Activated naive CD4-positive, alpha-beta T cell treated with anti-CD3 and anti-CD28 coated beads, Interleukin-2, amount 50 U/mL, for 16 hours (primary cell): ENCODE measurements at regions not wholly inside any gene's neighbourhood (a gene's known extent, or its start where the extent isn't known, plus 50 kb on each side); places are given as distances from the start of the nearest gene placed in this dataset.

Source experiments
- DNase-seq: peaks from one replicate; pipeline ENCODE4 v3.0.0-alpha.2; 2020

GRCh38 chr2:10985901-10986535 lies 74.3 kb downstream of the KCNF1 start:
- DNase-seq: no peak

DNA sequence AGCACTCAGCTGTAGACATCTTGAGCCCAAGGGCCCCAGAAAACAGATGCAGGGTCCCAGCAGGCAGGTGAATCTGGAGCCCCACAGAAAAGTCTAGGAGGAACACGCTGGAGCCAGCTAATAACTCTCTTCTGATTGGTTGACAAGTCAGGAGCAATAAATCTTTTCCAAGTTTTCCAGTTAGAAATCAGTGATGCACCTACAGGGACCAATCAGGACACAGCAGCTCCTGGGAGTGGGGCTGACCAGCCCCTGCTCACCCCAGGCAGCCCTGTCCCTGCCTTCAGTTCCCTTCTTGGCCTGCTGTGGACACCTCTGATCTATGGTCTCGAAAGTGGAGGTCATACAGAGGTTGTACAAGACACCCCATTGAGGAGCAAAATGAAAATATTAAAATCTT lies 75.7 kb downstream of the KCNF1 start:
- DNase-seq: no peak

GRCh38 chr2:10987861-10988260 lies 76.1 kb downstream of the KCNF1 start:
- DNase-seq: no peak

GRCh38 chr2:10989151-10989550 lies 77.4 kb downstream of the KCNF1 start:
- DNase-seq: no peak

GRCh38 chr2:10989782-10990181 lies 78.0 kb downstream of the KCNF1 start:
- DNase-seq: no peak

GRCh38 chr2:10990561-10991111 lies 78.9 kb downstream of the KCNF1 start:
- DNase-seq: no peak

- DNase-seq: no peak
These were observed 80.5 kb downstream of the KCNF1 start for GRCh38 chr2:10992023-10992791.

- DNase-seq: no peak
These were observed 81.3 kb downstream of the KCNF1 start for GRCh38 chr2:10993001-10993481.

- DNase-seq: no peak
These were observed 83.7 kb downstream of the KCNF1 start for GRCh38 chr2:10995366-10995970.

DNA sequence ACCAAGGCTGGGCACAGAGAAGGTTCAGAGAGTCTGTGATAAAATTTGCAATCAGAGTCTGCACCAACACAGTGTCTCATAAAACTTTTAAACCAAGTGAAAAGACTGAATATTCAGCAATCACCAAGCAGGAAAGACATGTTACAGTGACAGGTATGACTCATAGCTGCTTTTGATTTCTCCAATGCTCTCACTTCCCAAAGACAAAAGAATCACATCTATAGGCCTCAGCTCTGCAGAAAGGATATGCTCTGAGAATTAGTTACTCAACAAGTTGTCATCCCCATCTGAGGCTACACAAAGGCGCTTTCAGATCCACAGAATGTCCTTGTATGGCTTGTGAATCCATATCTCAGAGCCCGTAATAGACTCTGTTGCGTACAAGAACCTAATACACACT lies 92.5 kb downstream of the KCNF1 start:
- no peak for DNase-seq

DNA sequence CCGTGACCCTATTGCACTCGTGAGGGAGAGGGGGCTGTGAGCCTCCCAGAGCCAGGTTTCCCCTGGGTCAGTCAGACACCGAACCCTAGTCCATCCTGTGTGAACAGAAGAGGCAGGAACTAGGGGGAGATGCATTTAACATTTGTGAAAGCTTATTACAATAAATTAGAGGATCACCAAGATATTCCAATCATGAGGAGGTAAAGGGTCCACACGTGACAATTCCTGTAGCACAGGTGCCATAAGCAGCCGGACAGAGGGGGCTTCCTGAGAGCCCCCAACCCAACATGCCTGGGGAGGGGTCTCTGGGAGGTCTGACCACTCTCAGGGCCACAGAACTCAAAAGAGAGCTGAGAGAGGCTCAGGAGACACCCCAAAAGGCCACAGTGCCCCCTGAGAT lies 93.3 kb downstream of the KCNF1 start:
- DNase-seq: no peak

- DNase-seq: no peak
These were observed 94.5 kb downstream of the KCNF1 start for GRCh38 chr2:11006191-11006590.

DNA sequence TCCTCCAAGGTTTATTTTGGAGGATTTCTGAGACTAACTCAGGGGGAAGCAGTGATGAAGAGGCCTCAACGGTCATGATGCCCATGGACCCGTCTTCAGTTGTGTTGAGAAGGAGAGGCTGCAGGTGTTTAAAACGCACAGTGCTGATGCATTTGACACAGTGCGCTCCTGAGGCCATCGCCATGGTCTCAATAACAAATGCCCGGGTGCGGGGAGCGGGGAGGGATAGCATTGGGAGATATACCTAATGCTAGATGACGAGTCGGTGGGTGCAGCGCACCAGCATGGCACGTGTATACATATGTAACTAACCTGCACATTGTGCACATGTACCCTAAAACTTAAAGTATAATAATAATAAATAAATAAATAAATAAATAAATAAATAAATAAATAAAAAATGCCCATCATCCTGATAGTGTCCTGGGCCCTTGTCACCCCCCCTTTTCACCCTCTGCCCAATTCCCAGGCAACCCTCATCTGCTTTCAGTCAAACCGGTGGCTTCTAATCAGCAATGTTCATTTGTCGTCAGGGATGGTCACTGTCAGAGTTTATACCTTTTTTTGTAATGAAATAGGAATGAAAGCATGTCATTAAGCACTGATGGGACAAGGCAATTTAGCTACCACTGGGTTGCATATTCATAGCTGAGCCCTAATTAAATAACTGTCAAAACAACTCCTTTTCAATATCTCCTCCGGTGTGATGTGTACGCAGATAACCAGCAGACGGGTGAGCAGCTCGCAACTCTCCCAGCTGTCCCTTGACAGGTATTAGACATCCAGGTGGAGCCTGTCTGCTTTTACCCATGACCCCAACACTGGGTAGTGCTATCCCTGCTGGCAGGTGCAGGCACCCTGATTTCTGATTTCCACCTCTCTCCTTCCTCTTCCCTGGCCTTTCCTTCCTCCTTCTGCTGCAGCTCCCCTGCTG lies 95.9 kb downstream of the KCNF1 start:
- no peak for DNase-seq

- no peak for DNase-seq
These were observed 97.0 kb downstream of the KCNF1 start for GRCh38 chr2:11008773-11009172.

DNA sequence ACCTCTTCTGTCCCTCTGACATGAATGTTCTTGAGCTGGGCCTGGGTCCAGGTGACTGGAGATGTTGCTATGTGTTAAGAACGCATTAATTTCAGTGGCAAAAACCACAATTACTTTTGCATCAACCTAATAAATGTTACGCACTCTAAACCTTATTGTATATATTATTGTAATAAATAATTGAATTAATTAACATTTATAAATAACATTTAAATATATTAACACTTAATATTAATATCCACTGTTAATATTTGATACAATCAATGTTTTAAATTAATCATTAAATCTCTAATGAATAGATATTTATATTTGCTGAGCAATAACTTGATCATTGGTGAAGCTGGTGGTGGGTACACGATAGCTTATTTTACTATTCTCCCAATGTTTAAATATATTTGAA lies 97.4 kb downstream of the KCNF1 start:
- no peak for DNase-seq

DNA sequence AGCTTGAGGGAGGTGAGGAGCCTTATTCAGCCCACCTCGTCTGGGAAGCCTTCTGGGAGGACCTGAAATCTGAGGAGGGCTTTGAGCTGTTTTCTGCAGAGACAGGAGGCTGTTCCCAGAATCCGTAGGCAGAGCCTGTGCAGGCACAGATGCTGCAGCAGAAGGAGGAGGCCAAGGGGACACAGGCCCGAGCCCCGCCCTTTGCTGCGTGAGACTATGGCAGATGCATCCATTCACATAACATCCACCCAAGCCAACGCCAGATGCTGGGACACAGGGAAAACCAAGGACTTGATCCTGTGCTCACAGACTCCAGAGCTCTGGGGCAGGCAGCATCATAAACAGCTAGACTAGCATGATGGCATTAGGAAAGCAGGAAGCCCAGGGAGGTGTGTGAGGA lies 98.2 kb downstream of the KCNF1 start:
- DNase-seq: no peak

GRCh38 chr2:11011359-11011758 lies 99.6 kb downstream of the KCNF1 start:
- no peak for DNase-seq

GRCh38 chr2:11012131-11012693 lies 100.5 kb downstream of the KCNF1 start:
- DNase-seq: no peak

- DNase-seq: no peak
These were observed 101.5 kb downstream of the KCNF1 start for GRCh38 chr2:11013196-11013595.

DNA sequence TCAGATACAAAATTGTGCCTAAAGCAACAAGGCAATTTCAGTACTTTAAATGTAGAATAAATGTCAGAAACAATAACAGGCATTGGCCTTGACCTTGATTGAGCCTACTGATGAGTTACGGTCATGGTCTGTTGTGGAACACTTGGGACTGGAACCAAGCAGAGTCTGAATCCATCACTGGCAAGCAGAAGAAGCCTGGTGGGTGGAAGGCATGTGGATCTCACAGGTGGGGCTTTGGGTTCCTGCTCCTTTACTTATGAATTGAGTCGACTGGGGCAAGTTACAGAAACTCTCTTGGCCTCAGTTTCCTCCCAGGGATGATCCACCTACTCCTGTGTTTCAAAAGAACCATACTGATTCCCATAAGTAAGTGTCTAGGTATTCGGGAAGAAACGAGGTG lies 102.3 kb downstream of the KCNF1 start:
- no peak for DNase-seq

DNA sequence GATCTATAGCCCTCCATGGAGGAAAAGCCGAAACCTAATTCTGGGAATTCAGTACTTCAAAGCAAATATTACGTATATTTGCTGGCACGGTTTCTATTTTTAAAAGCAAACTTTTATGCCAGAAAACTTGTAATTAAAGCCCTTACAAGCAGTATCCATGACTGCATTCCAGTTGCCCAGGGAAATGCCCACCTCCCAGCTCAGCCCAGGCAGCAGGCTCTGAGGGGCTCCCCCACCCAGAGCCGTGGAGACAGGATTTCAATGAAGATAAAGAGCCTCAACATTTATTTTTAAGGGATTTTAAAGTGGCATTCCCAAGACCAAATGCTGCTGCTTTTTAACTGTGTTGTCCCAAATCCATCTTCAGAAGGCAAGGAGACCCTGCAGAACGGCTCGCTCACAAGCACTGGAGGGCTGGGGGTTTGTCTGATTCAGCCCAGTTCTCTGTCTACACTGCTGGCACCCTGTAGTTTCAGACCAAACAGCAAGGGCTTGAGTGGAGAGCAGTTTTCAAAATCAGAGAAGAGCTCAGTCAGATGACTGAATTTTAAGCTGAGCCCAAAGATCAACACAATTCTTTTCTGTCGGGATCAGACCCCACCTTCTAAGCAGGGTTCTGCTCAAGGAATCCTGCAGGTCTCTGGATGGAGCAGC lies 105.1 kb downstream of the KCNF1 start:
- DNase-seq: no peak

- DNase-seq: no peak
These were observed 106.2 kb downstream of the KCNF1 start for GRCh38 chr2:11017921-11018320.
